ENCODE measurements at regions not wholly inside any gene's neighbourhood (a gene's known extent, or its start where the extent isn't known, plus 50 kb on each side); places are given as distances from the start of the nearest gene placed in this dataset.

DNA sequence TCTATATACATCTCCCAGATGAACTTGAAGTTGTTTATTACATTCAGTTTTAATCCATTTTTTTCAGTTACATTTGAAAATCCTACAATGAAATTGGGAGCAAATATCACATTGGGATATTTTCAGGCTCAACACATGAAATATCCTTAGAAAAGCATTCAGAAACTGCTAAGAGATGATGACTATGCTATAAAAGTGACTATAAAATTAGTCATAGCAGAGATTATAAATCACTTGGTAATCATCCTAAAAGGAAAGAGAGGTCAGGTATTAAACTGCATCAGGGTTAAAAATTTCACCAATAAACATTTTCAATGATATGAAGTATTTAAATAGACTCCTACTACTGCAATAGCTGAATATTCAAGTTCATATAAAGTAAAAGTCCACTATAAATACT lies 987.7 kb downstream of the GRIK2 start:
- no peak for DNase-seq (ENCODE audit: low read depth in 2 of 3, low spot score in 2 of 3)

DNA sequence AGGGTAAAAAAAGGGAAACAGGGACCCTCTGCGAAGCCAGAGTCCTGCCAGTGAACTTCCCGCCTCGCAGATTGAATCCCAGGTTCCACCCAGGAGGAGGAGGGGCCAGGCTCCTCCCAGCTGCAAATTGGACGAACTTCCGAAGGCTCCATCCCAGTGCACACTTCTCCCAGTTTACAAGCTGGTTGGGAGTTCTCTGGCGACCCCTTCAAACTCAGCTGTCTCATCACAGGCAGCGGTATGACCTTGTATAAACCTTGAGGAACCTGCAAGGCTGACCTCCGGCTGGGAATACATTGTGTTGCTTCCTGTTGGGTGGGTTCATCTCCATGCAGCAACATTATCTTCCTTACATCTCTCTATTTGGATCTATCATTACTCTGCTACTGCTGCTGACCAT lies 962.7 kb downstream of the GRIK2 start:
- no peak for DNase-seq (ENCODE audit: low read depth in 2 of 3, low spot score in 2 of 3)

GRCh38 chr6:102355578-102355977 lies 962.1 kb downstream of the GRIK2 start:
- DNase-seq (ENCODE audit: low read depth in 2 of 3, low spot score in 2 of 3): no peak

GRCh38 chr6:102352552-102352951 lies 959.0 kb downstream of the GRIK2 start:
- no peak for DNase-seq (ENCODE audit: low read depth in 2 of 3, low spot score in 2 of 3)

DNA sequence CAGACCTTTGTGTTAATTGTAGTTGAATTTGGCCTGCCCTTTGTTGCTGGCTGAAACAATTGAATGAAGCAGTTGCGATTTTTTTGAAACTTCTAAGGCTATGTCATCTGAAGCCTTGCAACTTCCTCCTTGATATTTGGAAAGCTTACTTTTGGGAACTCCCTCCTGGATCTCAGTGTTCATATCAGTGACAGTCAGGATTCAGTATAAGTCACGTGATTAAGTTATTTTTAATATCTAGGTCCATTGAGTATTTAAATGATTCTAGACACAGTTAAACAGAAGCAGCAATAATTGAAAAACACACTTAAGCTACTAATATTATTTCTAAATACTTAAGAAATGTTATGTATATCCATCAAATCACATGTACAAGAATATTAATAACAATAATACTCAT lies 951.3 kb downstream of the GRIK2 start:
- DNase-seq (ENCODE audit: low read depth in 2 of 3, low spot score in 2 of 3): no peak

- DNase-seq (ENCODE audit: low read depth in 2 of 3, low spot score in 2 of 3): no peak
Observed at GRCh38 chr6:102340311-102340710, 946.8 kb downstream of the GRIK2 start.

- no peak for DNase-seq (ENCODE audit: low read depth in 2 of 3, low spot score in 2 of 3)
Observed at GRCh38 chr6:102333736-102334135, 940.2 kb downstream of the GRIK2 start.

GRCh38 chr6:102327697-102328225 lies 934.3 kb downstream of the GRIK2 start:
- no peak for DNase-seq (ENCODE audit: low read depth in 2 of 3, low spot score in 2 of 3)

DNA sequence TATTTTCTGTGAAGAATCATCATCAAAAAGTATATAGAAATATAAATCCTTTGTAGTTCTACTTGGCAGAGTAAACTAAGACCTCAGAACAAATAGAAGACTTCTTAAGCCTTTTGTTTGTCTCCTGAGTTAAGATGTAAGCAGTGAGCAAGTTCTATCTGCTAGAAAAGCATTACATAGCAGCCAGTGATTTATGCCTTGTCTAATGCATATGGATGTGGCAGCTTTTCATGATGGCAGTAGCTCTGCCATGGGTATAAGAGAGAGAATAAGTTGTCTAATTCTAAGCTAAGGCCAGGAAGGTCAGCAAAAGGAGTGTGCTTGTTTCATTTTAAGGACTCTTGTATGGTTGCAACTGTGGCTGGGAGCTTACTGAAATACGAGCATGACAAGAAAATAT lies 920.2 kb downstream of the GRIK2 start:
- no peak for DNase-seq (ENCODE audit: low read depth in 2 of 3, low spot score in 2 of 3)

GRCh38 chr6:102309700-102310099 lies 916.2 kb downstream of the GRIK2 start:
- DNase-seq (ENCODE audit: low read depth in 2 of 3, low spot score in 2 of 3): no peak

DNA sequence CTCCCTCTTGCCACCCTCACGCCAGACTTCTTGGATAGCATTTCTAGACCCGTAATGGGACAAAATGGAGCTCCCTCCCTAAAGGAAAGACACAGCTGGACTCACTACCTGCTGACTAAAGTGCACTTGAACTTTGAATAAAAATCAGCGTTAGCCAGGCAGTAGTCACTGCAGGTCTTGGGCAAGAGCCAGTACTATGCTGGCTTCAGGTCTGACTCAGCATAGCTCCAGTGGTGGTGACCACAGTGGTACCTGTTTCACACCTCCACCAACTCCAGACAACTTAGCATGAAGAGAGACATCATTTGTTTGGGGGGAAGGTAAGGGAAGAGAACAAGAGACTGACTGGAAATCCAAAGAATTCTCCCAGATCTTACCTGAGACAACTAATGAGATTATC lies 906.8 kb downstream of the GRIK2 start:
- DNase-seq (ENCODE audit: low read depth in 2 of 3, low spot score in 2 of 3): no peak

DNA sequence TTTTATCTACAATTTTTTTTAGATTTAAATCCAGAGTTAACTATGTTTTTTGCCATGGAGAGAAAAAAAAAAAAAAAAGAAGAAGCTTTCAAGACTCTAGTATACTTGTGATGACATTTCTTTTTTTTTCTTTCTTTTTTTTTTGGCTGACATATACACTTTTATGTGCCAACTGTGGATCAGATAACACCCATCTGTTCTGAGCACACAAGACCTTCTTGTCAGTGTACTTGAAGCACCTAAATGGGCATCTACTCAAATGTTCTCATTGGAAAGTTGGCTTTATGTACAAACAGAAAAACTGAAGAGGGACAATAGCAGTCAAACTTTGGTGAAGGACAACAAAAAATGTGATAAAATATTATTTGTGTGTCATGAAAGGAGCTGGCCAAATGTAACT lies 904.5 kb downstream of the GRIK2 start:
- DNase-seq (ENCODE audit: low read depth in 2 of 3, low spot score in 2 of 3): no peak

Data from activated CD8-positive, alpha-beta memory T cell treated with anti-CD3 and anti-CD28 coated beads for 48 hours (primary cell).